VCaP (cell line): ENCODE measurements at regions not wholly inside any gene's neighbourhood (a gene's known extent, or its start where the extent isn't known, plus 50 kb on each side); places are given as distances from the start of the nearest gene placed in this dataset.

Experiments
- H3K27ac ChIP-seq: fragments of 450-650 bp; 2 replicates; pipeline ENCODE4 v1.5.1; 2017
- CTCF ChIP-seq: fragments of 450-650 bp; conservative IDR thresholded peaks from 2 replicates; pipeline ENCODE4 v1.5.1; 2017; ENCODE audit warnings: mild to moderate bottlenecking, moderate library complexity

DNA sequence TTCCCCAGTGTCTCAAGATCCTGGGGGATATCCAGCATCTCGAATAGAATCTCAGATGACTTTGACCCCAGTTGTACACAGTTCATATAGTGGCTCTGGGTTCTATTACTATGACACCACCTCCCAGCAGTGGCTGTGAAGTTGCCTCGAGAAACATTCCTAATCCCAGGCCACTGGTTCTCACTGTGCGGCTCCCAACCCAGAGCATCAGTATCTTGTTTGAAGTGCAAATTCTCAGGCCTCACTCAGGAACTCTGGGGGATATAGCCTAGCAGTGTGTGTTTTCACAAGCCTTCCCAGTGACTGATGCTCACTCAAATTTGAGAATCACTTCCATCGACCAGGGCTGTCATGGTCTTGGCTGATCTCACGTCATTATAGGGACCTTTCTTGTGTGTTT is 69.3 kb upstream of the IGF1 start:
- no peak overlapping the region for H3K27ac ChIP-seq
- TF ChIP-seq CTCF, result no peak

DNA sequence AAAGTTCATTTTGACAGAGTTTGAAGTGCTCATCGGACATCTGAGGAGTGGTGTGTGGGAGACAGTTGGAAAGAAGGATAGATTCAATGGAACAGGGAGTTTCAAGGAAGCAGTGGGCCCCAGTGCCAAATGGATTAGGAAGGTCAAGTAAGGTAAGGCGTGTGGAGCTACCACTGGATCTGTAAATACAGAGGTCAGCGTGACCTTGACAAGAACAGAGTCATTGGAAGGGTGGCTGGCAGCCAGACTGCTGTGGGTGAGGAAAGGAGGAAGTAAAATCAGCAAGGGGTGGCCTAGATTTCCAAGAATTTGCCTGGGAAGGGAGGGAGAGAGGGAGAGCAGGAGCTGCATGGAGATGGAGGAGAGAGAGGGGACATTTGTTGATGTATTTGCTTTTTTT is 68.2 kb upstream of the IGF1 start:
- no peak for TF ChIP-seq CTCF
- H3K27ac ChIP-seq, result no peak overlapping the region

DNA sequence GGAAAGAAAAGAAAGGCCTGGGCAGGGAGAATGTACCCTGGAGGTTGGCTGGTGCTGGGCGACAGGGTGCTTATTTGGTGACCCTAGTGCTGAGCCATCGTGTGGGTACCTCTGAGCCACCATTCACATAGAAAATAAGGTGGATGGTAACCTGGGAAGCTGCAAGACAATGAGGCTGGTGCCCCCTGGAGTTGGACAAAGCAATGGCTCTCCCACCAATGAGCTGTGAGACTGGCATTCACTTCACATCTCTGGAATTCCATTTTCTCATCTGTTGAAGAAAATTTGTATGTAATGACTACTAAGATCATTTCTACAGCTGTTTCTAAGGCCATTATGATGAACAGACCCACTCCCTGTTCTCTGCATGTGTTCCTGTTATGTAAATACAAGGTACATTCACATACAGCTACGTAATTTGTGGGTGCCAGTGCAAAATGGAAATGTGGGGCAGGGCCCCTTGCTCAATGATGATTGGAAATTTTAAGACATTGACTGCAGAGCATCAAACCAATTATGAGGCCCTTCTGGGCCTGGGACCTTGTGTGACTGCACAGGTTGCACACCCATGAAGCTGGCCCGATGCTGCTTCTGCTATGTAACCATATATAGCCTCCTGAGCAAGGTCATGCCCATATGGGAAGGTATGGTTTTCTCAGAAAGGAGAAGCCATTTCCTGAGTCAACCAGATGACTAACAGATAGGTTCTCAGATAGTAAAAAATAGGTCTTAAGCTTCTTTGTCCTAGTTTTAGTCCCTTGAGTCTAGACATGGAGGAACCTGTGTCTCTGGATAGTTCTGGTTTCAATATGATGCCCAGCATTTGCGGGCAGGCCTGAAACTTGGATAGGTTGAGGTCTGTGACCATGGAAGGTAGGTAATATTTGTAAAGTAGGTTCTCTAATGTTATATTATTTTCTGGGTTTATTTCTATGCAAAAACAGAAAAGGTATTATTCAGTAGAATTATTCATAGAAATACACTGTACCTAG is 63.4 kb upstream of the IGF1 start:
- H3K27ac ChIP-seq, result no peak overlapping the region
- TF ChIP-seq CTCF, result no peak

DNA sequence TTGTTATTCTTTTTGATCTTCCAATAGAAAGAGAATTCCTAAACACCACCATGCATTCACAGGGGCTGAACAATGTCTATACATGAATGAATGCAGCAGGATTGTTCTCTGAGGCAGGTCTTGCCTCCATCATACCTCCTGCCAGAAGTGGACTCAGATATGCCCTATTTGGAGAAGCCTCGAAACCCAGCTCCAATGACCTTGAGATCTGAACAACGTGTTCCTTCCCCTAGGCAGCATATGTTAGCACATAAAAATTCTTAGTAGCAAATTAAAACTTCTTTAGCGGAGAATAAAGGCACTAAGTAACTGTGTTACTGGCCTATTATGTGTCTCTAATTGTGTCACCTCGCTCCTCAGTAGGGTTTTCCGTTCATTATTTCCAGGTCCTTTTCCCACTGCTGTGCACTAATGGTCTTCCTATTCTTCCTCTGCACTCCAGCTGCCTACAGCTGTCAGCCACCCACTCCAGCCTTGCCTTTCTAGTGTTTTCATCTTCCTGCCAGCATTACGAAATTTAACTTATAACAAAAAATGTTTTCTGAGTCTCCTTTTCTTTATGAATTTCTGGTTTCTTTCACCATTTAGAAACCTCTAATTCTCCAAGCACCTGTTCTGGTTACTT is 62.6 kb upstream of the IGF1 start:
- TF ChIP-seq CTCF, result no peak
- H3K27ac ChIP-seq, result no peak overlapping the region

DNA sequence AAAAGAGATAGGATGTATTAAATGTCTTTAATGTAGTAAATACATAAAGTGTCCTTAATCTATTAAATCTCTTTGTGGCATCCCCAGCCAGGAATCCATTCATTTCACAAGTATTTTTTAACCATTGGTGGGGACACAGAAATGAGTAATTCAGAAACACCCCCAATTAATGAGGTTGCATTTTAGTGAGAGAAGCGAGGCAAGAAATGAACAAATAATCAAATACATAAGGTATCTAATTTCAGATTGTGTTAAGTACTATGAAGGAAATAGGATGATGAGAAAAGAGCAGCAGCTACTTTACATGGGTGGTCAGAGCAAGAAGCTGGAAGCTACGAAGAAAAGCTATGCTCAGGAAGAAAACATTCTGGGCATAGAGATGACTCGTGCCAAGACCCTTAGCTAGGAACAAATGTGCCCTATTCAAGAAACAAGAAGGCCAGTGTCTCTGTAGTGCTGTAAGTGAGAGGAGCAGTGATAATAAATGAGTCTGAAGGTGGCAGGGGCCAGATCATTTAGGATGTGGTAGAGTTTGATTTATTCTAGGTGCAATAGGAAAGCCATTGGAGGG is 60.5 kb upstream of the IGF1 start:
- TF ChIP-seq CTCF, result no peak
- no peak overlapping the region for H3K27ac ChIP-seq

- no peak for TF ChIP-seq CTCF
- no peak overlapping the region for H3K27ac ChIP-seq
Measured at GRCh38 chr12:102539651-102540553, 59.5 kb upstream of the IGF1 start.

DNA sequence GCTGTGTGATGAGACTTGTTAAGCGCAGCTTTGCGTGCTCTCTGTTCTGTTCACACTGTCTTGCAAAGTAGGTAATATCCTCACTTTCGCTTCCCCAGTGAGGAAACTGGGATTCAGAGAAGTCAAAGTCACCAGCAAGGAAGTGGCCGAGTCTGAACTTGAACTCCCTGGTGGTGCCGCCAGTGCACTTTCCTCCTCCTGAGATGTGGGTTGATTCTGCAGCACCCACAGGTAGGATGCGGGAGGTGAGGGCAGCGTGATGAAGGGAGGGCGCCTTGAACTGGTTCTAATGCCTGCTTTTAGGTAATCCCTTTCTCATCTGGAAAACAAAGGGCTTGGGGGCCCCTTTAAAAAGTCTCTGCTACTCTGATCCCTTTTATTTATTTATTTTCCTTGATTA is 54.9 kb upstream of the IGF1 start:
- no peak for TF ChIP-seq CTCF
- H3K27ac ChIP-seq, result no peak overlapping the region
